Tibial nerve (tissue), 4 donors: ENCODE measurements at regions not wholly inside any gene's neighbourhood (a gene's known extent, or its start where the extent isn't known, plus 50 kb on each side); places are given as distances from the start of the nearest gene placed in this dataset.

Source experiments
- DNase-seq, 2 donors: peaks; one replicate each; pipeline ENCODE4 v3.0.0-alpha.2; 2019; ENCODE audit warnings: low spot score in 2 of 2
- H3K27ac ChIP-seq, 4 donors: fragments of 200-600 bp; sonication (generic) in 3 of 4; one replicate each; pipeline ENCODE4 v1.5.1; 2017 to 2019; ENCODE audit warnings: mild to moderate bottlenecking in 1 of 4
- H3K27me3 ChIP-seq, 2 donors: fragments of 200-600 bp; sonication (generic) in 1 of 2; one replicate each; pipeline versions ENCODE4 v1.5.1 to v1.6.0; 2017 to 2019
- H3K36me3 ChIP-seq, 3 donors: fragments of 200-600 bp; sonication (generic); one replicate each; pipeline ENCODE4 v1.5.1; 2018 to 2019
- H3K4me1 ChIP-seq, 4 donors: fragments of 200-600 bp; sonication (generic) in 3 of 4; one replicate each; pipeline ENCODE4 v1.5.1; 2017 to 2019
- H3K4me3 ChIP-seq, 4 donors: fragments of 200-600 bp; sonication (generic) in 3 of 4; one replicate each; pipeline ENCODE4 v1.5.1; 2017 to 2019; ENCODE audit warnings: mild to moderate bottlenecking in 1 of 4, moderate library complexity in 1 of 4
- H3K9me3 ChIP-seq, 4 donors: fragments of 200-600 bp; sonication (generic) in 3 of 4; one replicate each; pipeline ENCODE4 v1.5.1; 2017 to 2019
- CTCF ChIP-seq, 5 experiments: fragments of 200-600 bp in 3 of 5; fragments of 450-650 bp in 2 of 5; sonication (generic) in 3 of 5; IDR thresholded peaks; one replicate each; pipeline ENCODE4 v1.5.1; 2016 to 2019; ENCODE audit warnings: antibody characterized with exemption in 5 of 5, mild to moderate bottlenecking in 3 of 5, moderate library complexity in 2 of 5
- EP300 ChIP-seq, 2 donors: sonication (generic); formaldehyde crosslinking; IDR thresholded peaks; one replicate each; pipeline ENCODE4 v1.6.1; 2017; ENCODE audit warnings: antibody characterized with exemption in 2 of 2, mild to moderate bottlenecking in 1 of 2
- POLR2A ChIP-seq, 2 donors: fragments of 450-650 bp; IDR thresholded peaks; one replicate each; pipeline ENCODE4 v1.6.1; 2017; ENCODE audit warnings: antibody characterized with exemption in 2 of 2, mild to moderate bottlenecking in 2 of 2, moderate library complexity in 2 of 2
- whole genome bisulfite sequencing, 2 donors: methylation state at CpG; one replicate each; pipeline ENCODE4 v1.1.5; 2018; 5-methylcytosine and 5-hydroxymethylcytosine counted together

GRCh38 chr19:16015805-16016173 lies 60.5 kb upstream of the TPM4 start:
- Histone ChIP-seq H3K36me3 (no peaks in the 10 kb centered on the region), H3K27me3 (no peaks in the 10 kb centered on the region), H3K27ac (no peak overlapping the region), H3K4me3 (no peak overlapping the region), H3K4me1 (no peaks in the 10 kb centered on the region), H3K9me3 (no peaks in the 10 kb centered on the region)
- TF ChIP-seq CTCF (IDR thresholded peaks at IDR 0.05): no peak
- TF ChIP-seq EP300 (IDR thresholded peaks at IDR 0.05): no peak
- TF ChIP-seq POLR2A (IDR thresholded peaks at IDR 0.05): no peak
- WGBS, 2 donors: 73 to 86% methylated on average over 3 of the region's 3 CpGs
- DNase-seq: no peak

- H3K27ac ChIP-seq: no peak overlapping the region
- DNase-seq: no peak
- H3K4me3 ChIP-seq: no peak overlapping the region
- TF ChIP-seq POLR2A (IDR thresholded peaks at IDR 0.05) (no peak), CTCF (IDR thresholded peaks at IDR 0.05) (no peak), EP300 (IDR thresholded peaks at IDR 0.05) (no peak)
- H3K4me1 ChIP-seq: no peaks in the 10 kb centered on the region
- H3K36me3 ChIP-seq: no peaks in the 10 kb centered on the region
- H3K27me3 ChIP-seq: no peaks in the 10 kb centered on the region
- 80 to 90% methylated on average over 12 to 13 of the region's 15 CpGs for WGBS, 2 donors
- no peaks in the 10 kb centered on the region for H3K9me3 ChIP-seq
These were observed 59.8 kb upstream of the TPM4 start for GRCh38 chr19:16016226-16017137.

GRCh38 chr19:16017138-16017490 lies 59.2 kb upstream of the TPM4 start:
- no peak overlapping the region for H3K27ac ChIP-seq

GRCh38 chr19:16018106-16018755 lies 58.1 kb upstream of the TPM4 start:
- no peaks in the 10 kb centered on the region for H3K9me3 ChIP-seq
- no peaks in the 10 kb centered on the region for H3K27me3 ChIP-seq
- H3K4me1 ChIP-seq: no peaks in the 10 kb centered on the region
- TF ChIP-seq CTCF (IDR thresholded peaks at IDR 0.05) (no peak), POLR2A (IDR thresholded peaks at IDR 0.05) (no peak), EP300 (IDR thresholded peaks at IDR 0.05) (no peak)
- H3K36me3 ChIP-seq: no peaks in the 10 kb centered on the region
- no peak overlapping the region for H3K27ac ChIP-seq
- no peak for DNase-seq
- no peak overlapping the region for H3K4me3 ChIP-seq
- 88% methylated on average over 4 to 11 of the region's 17 CpGs for WGBS, 2 donors

More at GRCh38 chr19:16017138-16017490, 59.2 kb upstream of the TPM4 start:
- Histone ChIP-seq H3K9me3 (no peaks in the 10 kb centered on the region), H3K4me1 (no peaks in the 10 kb centered on the region), H3K4me3 (no peak overlapping the region), H3K36me3 (no peaks in the 10 kb centered on the region), H3K27me3 (no peaks in the 10 kb centered on the region)
- TF ChIP-seq CTCF (IDR thresholded peaks at IDR 0.05) (no peak), POLR2A (IDR thresholded peaks at IDR 0.05) (no peak), EP300 (IDR thresholded peaks at IDR 0.05) (no peak)
- DNase-seq: no peak
- WGBS, 2 donors: 85 to 89% methylated on average over 11 of the region's 11 CpGs
